Activated CD4-positive, alpha-beta T cell treated with anti-CD3 and anti-CD28 coated beads for 24 hours (primary cell): ENCODE measurements at regions not wholly inside any gene's neighbourhood (a gene's known extent, or its start where the extent isn't known, plus 50 kb on each side); places are given as distances from the start of the nearest gene placed in this dataset.
"Not testable (repeated sequence)": the region's sequence is repeated elsewhere in the genome, so short reads cannot be mapped to it uniquely, and the experiment has no call there.

ENCODE experiments used
- DNase-seq, 2 donors: peaks; one replicate each; pipeline ENCODE4 v3.0.0-alpha.2; 2020; ENCODE audit warnings: low read depth in 2 of 2

DNA sequence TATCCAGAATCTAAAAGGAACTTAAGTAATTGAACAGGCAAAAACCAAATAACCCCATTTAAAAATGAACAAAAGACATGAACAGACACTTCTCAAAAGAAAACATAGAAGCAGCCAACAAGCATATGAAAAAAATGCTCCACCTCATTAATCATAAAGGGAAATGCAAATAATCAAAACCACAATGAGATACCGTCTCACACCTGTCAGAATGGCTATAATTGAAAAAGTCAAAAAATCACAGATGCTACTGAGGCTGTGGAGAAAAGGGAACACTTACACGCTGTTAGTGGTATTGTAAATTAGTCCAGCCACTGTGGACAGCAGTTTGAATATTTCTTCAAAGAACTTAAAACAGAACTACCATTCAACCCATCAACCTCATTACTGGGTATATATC, 220.7 kb downstream of the MEX3B start:
- DNase-seq = no peak

DNA sequence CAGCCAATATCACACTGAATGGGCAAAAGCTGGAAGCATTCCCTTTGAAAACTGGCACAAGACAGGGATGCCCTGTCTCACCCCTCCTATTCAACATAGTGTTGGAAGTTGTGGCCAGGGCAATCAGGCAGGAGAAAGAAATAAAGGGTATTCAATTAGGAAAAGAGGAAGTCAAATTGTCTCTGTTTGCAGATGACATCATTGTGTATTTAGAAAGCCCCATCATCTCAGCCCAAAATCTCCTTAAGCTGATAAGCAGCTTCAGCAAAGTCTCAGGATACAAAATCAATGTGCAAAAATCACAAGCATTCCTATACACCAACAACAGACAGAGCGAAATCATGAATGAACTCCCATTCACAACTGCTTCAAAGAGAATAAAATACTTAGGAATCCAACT, 223.2 kb downstream of the MEX3B start:
- not testable (repeated sequence) for DNase-seq

DNA sequence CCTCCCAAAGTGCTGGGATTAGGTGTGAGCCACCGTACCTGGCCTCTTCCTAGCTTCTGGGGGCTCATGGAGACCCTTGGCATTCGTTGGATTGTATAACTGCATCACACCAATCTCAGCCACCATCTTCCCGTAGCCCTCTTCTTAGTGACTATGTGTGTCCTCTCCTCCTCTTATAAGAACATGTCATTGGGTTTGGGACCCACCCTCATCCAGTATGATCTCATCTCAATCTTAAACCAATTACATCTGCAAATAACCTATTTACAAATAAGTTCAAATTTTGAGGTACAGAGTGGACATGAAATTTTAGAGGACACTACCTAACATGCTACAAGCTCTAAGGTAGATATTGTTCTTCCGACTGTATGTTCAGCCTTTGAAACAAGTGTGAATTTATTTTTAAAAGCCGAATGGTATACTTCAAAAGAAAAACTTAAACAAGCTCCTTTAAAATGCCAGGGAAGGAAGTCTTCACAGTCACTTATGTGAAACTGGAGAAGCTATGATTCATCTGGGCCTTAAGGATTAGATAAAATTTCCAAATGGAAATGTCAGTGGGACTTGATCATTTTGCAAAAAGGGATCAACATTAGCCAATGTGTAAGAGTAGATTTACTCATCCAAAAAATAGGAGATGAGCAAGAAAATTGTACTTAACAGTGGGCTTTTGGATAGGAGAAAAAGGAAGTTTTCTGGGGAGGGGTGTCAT, 225.7 kb downstream of the MEX3B start:
- no peak for DNase-seq

DNA sequence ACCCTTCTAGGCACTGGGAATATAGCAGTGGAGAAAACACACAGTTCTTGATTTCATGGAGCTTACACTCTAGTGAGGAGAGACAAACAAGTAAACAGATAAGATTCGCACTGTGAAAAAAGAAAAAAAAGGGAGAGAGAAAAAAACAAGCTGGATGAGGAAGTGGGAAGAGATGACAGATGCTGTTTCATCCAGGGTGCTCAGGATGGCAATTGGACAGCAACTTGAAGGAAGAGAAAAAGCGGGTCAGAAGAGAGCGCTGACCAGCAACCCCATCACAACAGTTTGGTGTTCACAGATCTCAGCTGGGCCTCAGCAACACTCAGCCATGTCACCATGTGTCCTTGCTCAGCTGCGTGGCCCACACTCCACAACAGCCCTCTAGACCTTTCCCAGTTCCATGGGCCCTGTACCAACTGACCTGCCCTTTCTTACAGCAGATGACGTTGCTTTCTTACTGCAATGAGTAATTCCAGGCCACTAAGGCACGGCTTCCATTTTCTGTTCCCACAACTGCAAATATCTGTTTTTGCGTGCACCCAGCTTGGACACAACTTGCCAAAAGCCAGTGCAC, 230.8 kb downstream of the MEX3B start:
- no peak for DNase-seq

DNA sequence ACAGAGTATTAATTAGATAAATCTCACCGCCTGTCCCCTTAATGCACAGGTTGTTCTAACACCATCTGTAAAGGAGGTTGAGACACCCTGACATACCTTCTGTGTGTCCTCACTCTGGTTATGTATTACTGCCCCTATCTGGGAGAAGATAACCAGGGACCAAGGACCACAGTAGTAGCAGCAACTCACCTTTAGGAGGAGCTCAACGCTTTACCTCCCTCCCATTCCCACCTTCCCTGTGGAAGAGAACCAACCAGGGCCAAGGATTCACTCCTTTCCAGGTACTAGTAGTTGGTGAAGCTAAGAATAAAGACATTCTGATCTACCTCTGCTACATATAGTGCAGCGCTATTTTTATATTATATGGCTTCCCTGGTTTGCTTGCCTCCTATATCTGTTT, 232.6 kb downstream of the MEX3B start:
- no peak for DNase-seq

DNA sequence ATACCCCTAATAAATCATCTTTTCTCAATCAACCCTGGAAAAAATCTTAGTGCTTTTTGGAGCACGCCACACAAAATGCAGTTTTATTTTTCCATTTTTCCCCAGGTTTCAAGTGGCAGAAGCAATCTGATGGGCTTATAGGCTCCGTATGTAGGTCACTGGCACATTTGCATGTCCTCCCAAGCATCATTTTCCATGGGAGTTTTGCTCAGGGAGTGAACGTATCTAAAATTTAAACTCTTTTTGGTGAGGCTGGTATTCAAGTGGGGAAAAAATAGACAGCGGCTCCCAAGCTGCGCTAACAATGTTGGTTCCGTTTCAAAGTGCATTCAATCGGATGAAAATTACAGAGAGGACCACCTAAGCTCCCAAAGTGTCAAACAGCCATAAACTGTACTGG, 233.4 kb downstream of the MEX3B start:
- no peak for DNase-seq

DNA sequence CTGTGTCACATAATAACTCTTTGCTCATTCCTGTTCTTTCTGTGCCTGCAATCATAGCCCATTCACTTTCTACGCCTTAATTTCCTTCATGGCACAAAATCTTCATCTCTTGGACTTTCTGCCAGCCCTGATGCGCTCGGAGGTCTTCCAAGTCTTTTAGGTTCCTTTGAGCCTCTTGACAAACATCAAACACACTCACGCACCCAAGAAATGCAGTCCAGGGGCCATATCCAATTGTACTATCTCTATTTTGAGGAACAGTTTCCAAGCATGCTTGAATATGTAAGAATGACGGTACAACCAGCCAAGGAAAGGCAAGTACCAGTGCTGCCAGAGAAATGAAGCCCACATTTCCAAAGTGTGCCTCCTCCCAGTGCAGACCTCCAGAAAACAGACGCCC, 234.1 kb downstream of the MEX3B start:
- DNase-seq = no peak

DNA sequence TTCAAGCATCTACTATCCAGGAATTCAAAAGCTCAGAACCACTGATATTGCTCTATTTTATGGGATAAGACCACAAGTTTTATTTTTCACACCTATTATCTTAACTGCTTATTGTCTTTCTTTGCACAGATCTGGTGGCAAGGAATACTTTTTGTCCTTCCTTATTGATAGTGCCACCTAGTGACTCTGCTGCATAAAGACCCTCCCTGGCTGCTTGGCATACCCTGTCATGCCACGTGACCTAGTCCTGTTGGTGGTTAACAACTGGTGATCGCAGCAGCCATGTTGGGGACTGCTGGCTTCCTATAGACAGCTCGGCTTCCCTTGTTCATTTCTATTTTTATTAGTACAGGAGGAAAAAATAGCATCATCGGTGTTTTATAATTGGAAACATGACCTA, 236.3 kb downstream of the MEX3B start:
- no peak for DNase-seq

DNA sequence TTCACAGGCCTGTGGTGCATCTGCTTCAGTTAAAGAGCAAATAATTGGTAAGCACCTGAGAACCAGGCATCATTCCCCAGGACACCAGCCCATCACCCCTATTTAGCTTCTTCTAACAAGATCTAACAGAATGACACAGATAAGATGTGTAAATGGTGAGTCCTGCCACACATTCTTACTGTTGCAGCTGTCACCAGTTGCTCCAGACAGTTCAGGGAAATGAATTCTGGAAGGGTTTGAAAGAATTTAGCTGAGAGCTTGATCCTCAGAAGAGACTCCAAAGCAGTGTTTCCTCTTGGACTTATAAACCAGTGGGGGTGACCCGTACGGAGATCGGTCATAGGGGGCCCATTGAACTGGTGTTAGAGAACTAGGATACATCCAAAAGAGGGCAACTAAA, 238.0 kb downstream of the MEX3B start:
- no peak for DNase-seq

DNA sequence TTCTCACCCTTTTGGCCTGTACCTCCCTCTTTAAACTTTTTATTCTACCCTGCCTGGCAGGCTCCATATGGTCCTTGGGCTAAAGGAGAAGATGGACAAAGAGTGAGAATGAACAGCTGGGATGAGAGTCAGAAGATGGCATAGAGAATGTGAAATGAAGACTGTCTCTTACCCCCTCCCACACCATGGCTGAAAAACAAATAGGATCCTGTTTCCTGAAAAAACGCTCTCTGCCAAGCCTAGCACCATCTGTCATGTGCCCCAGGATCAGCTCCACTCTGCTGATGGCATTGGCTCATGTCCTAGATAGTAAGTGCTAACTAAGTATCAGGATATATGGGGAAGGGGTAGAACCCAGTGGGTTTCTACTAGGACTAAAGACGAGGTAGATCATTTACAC, 238.6 kb downstream of the MEX3B start:
- DNase-seq = no peak

DNA sequence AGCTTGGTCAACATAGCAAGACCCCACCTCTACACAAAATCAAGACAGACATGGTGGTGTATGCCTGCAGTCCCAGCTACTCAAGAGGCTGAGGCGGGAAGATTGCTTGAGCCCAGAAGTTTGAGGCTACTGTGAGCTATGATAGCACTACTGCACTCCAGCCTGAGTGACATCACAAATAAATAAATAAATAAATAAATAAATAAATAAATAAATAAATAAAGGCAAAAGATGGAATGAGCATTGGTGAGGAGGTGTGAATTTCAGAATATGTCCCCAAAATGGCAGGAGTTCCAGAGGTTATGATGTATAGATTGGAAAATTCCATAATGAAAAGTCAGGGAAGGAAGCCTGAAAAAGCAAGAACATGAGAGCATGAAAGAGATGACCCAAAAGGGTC, 249.9 kb downstream of the MEX3B start:
- DNase-seq = no peak

DNA sequence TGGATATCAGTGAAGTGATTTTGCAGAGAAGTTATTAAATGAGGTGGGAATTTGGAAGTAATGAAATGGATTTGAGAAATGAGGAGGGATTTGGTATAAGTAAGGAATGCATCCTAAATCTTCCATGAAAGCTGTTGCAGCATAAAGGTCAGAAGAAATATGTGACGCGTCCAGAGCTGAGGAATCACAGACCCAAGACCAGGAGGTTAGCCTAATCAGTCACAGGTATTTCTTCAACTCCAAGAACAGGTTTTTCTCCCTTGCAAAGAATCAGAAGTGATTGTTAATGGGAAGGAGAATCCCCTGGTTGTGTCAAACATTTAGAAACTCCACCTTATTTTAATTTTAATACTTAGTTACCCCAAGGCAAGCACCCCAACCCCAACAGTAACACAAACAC, 253.2 kb downstream of the MEX3B start:
- DNase-seq = no peak

DNA sequence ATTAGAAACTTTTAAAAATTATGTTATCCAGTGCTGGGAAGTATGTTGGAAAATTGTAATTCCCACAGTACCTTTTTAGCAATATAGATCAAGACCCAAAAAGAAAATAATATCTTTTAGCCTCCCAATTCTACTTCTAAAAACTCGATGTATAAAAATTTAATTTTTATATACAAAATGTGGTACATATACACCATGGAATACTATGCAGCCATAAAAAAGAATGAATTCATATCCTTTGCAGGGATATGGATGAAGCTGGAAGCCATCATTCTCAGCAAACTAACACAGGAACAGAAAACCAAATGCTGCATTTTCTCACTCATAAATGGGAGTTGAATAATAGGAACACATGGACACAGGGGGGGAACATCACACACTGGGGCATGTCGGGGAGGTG, 254.5 kb downstream of the MEX3B start:
- DNase-seq = not testable (repeated sequence)

DNA sequence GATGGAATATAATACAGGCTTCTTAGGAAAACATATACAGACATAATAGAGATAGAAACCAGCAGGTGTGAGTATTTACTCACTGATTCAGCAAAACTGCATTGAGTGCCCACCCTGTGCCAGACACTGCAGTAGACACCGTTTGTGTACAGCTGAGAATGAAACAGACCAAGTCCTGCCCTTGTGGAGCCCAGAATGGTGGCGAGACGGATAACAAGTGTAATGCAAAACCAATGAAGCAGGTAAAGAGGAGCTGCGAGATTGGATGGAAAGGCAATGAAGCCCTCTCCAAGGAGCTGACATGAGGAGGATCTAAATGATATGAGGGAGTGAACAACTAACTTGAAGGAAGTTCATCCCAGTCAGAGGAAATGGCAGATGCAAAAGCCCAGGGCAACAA, 256.4 kb downstream of the MEX3B start:
- DNase-seq = no peak

DNA sequence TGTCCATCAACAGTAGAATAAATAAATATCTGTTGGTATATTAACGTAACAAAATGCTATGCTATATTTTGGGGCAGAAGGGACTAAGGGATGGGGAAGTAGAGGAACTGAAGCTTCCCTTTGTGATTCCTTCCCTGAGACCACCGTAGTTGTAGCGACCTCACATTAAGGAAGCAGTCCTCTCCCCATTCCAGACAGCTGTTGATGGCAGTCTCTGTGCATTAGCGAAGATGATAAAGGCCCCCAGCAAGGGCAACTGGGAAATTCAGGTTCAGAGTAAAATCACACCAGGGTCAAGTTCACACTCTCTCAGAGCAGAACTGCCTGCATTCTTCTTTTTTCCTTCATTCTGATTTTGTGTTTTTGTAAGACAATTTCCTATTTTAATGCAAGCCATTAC, 259.0 kb downstream of the MEX3B start:
- DNase-seq = no peak

DNA sequence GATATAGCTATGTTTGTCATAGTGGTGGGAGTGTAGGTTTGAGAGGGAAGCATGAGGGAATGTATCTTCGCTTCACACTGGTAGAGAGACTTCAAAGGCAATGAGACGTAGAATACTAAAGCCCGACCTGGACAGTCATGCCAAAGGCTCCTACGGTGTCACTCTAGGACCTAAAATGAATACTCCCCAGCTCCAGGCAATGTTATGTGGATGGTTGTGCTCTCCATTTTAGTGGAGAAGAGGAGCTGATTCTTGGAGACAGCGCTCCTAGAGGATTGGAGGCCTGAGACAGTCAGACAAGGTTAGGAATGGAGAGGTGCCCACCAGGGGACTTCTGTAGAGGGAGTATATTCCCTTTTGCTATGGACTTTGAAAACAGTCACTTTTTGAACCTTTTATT, 260.1 kb downstream of the MEX3B start:
- DNase-seq = no peak

DNA sequence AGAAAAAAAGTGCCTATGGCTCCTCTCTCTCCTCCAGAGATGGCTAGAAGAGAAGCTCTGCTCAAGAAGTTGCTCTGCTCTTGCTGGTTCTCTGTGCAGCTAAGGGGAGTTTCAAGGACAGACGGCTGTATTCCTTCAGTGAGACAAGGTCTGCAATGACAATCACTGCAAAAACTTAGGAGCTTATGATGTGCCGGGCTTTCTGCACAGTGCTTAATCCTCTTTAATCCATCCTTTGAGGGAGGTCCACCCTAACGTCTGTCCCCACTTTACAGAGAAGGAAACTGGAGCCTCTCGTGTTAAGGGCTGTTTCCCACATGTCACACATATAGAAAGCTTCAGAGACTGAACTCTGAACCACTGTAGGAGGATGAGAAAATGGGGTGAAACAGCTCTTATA, 260.6 kb downstream of the MEX3B start:
- DNase-seq = no peak

DNA sequence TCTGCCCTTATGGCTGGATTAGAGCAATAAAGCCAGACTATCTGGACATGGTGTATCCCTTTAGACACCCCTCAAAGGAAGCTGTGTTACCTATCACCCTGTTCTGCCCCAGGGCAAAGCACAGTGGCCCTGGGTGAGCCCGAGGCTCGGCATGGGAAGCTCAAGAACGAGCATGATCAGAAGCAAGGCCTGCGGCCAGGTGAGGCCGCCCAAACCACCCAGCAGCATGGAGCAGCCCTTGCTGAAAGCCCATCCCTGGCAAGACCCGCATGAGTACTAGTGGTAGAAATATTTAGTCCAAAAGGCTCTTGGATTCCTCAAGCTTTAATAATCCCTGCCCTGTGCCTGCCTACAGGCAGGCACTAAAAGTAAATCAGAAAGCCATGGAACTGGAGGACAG, 261.1 kb downstream of the MEX3B start:
- DNase-seq = no peak

DNA sequence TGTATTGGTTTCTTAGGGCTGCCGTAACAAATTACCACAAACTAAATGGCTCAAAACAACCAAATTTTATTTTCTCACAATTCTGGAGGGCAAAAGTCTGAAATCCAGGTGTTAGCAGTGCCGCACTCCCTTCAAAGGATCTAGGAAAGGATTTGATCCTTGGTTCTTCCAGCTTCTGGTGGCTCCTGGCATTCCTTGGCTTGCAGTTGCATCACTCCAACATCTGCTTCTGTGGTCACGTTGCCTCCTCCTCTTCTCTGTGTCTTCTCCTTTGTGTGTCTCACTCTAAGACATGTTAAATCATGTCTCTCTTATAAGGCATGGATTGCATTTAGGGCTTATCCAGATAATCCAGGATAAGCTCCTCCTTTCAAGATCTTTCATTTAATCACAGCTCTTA, 262.2 kb downstream of the MEX3B start:
- DNase-seq = no peak

DNA sequence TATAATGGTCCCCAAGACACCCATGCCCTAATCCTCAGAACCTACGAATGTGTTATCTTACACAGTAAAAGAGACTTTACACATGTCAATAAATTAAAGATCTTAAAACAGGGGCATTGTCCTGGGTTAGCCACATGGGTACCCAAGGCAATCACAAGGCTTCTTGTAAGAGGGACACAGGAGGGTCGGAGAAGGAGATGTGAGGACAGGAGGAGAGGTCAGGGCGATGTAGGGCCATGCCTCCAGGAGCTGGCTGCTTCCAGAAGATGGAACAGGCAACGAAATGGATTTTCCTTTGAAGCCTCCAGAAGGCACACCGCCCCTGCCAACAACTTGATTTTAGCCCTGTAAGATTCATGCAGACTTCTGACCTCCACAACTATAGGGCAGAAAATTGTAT, 262.7 kb downstream of the MEX3B start:
- DNase-seq = no peak

DNA sequence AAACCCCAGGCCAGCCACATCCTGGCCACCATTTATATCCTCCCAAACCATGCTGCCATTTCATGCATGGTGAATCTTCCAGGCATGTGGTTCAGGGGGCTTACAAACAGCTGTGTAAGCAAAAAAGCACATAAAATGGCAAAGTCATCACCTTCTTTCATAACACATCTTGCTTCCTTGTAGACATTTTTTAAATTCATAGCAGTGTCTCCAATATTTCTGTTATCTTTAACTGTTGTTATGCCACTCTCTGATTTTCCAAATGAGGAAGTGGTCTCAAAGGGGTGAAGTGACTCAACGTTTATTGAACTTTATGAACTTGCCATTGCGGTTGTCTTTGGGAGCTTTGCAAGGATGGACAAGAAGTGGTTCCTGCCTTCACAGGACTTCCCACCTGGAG, 264.4 kb downstream of the MEX3B start:
- DNase-seq = no peak

DNA sequence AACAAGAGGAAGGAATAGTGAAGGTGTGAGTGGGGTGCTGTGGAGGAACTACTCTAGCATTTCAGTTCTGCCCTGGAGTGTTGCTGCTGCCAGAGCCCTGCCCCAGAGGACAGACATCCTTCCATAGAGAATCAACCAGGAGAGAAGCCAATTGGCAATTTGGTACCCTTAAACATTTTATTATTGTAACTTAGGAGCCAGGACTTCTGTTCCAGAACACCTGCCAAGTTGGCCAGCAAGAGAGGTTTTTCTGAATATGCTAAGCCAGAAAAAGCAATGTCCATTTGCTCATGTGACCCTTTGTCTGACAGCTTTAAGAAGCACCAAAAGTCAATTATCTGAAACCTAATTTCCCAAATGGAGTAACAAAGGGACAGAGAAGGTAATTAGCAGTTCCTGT, 264.9 kb downstream of the MEX3B start:
- DNase-seq = no peak

DNA sequence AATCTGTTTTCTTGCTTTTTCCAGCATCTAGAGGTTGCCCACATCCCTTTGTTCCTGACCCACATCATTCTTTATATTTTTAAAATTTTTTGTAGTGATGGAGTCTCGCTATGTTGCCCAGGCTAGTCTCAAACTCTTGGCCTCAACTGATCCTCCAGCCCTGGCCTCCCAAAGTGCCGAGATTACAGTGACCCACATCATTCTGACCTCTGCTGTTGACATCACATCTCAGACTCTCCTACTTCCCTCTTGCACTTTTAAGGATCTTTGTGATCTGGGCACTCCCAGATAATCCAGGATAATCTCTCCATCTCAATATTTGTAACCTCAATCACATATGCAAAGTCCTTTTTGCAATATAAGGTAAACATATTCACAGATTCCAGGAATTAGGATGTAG, 266.6 kb downstream of the MEX3B start:
- no peak for DNase-seq

DNA sequence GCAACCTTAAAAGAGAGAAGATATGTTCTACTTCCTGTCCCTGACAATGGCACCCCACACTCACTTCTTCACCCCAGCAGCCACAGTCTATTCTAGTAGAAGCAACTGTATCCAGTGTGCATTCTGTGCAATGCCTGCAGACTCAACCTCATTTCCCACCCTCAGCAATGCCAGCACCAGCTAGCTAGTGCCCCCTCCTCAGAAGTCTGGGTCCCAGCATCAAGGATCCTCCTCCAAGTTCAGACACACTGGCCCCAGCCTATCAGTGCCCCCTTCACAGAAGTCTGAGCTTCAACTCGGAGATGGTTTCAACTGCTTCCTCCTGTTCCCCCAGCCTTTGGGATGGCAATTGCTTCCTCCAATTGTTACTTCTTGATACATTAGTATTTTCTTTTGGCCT, 268.3 kb downstream of the MEX3B start:
- DNase-seq = no peak
